GM12878 (cell line): ENCODE measurements at regions not wholly inside any gene's neighbourhood (a gene's known extent, or its start where the extent isn't known, plus 50 kb on each side); places are given as distances from the start of the nearest gene placed in this dataset.

Experiments
- ATAC-seq: fragments of 200-7000 bp; cut with Tn5 transposase; 3 replicates; pipeline ENCODE4 v1.9.1; 2020; ENCODE audit warnings: mild to moderate bottlenecking, moderate library complexity
- BruUV-seq: library from RNA; stranded (reverse); fragments of 400-500 nt; replicated peaks from 2 replicates; lab custom pipeline; 2021; lab: Mats Ljungman, UMichigan
- CTCF ChIA-PET: fragments of 300-600 bp; sonication (Branson Sonifier 250); formaldehyde crosslinking; extraction: SDS; loops from one replicate; lab custom pipeline; 2021; ENCODE audit warnings: inconsistent platforms; lab: Yijun Ruan, JAX
- POLR2A ChIA-PET: fragments of 350-600 bp; formaldehyde crosslinking; extraction: SDS; loops from one replicate; lab custom pipeline; 2021; ENCODE audit warnings: inconsistent platforms; lab: Charles Lee
- RAD21 ChIA-PET: fragments of 300-600 bp; sonication (Branson Sonifier 250); formaldehyde crosslinking; loops from one replicate; lab custom pipeline; 2023; ENCODE audit warnings: antibody characterized with exemption; ENCODE audit not compliant: unreplicated experiment; lab: Charles Lee
- SMC1A ChIA-PET: fragments of 300-600 bp; sonication (Branson Sonifier 250); formaldehyde crosslinking; loops from one replicate; lab custom pipeline; 2023; ENCODE audit not compliant: unreplicated experiment, uncharacterized antibody; lab: Charles Lee
- DNase-seq: peaks from one replicate; pipeline ENCODE4 v3.0.0-alpha.2; 2011; ENCODE audit warnings: low read depth, low spot score
- FAIRE-seq: peaks from 3 replicates; lab custom pipeline; 2011; peaks lifted over from hg19 to GRCh38; lab: Jason Lieb, UNC
- H2AFZ ChIP-seq: 2 replicates; pipeline ENCODE4 v1.6.0; 2011; ENCODE audit warnings: low read depth, low read length, control low read depth; ENCODE audit not compliant: control insufficient read depth
- H3K27ac ChIP-seq: 2 replicates; pipeline ENCODE4 v1.5.1; 2011; ENCODE audit warnings: control low read depth; ENCODE audit not compliant: control insufficient read depth, insufficient read depth
- H3K27me3 ChIP-seq, 2 experiments: replicated peaks in 1 of 2; 2 replicates each; pipeline versions ENCODE4 v1.6.0 to v1.6.1; 2011; ENCODE audit warnings: low read length in 1 of 2; ENCODE audit not compliant: control insufficient read depth in 2 of 2, insufficient read depth in 2 of 2
- H3K36me3 ChIP-seq, 2 experiments: 2 replicates each; pipeline ENCODE4 v1.5.1; 2011; ENCODE audit warnings: low read length in 1 of 2; ENCODE audit not compliant: control insufficient read depth in 2 of 2, insufficient read depth in 2 of 2
- H3K4me1 ChIP-seq: 2 replicates; pipeline ENCODE4 v1.6.1; 2011; ENCODE audit warnings: mild to moderate bottlenecking, low read length, moderate library complexity, mixed read lengths; ENCODE audit not compliant: control insufficient read depth, insufficient read depth
- H3K4me2 ChIP-seq: 2 replicates; pipeline ENCODE4 v1.6.0; 2011; ENCODE audit warnings: control low read depth; ENCODE audit not compliant: control insufficient read depth, insufficient read depth
- H3K4me3 ChIP-seq: fragments of 200-600 bp; sonication (generic); 2 replicates; pipeline ENCODE4 v1.5.1; 2016
- H3K79me2 ChIP-seq: 2 replicates; pipeline ENCODE4 v1.6.0; 2011; ENCODE audit warnings: low read length; ENCODE audit not compliant: control insufficient read depth, insufficient read depth
- H3K9ac ChIP-seq: 2 replicates; pipeline ENCODE4 v1.8.0; 2011; ENCODE audit warnings: low read length, control low read depth, mixed read lengths; ENCODE audit not compliant: control insufficient read depth, insufficient read depth
- H3K9me3 ChIP-seq: replicated peaks from 3 replicates; pipeline ENCODE4 v1.5.1; 2011; ENCODE audit warnings: mild to moderate bottlenecking, low read length; ENCODE audit not compliant: control insufficient read depth, insufficient read depth
- H4K20me1 ChIP-seq: 2 replicates; pipeline ENCODE4 v1.6.0; 2011; ENCODE audit not compliant: control insufficient read depth, insufficient read depth
- ATF3 ChIP-seq: IDR thresholded peaks from 2 replicates; pipeline ENCODE4 v1.6.1; 2011; ENCODE audit warnings: low read depth, mild to moderate bottlenecking, low read length, moderate library complexity, borderline replicate concordance; ENCODE audit errors: extremely low read depth
- CBFB ChIP-seq: IDR thresholded peaks from 2 replicates; pipeline ENCODE4 v1.6.1; 2016; ENCODE audit warnings: antibody characterized with exemption, low read depth
- ETV6 ChIP-seq, 2 experiments: fragments of 450-650 bp in 1 of 2; IDR thresholded peaks in 1 of 2; conservative IDR thresholded peaks in 1 of 2; 2 replicates each; pipeline ENCODE4 v1.6.1; 2014; ENCODE audit warnings: antibody characterized with exemption in 1 of 2, borderline replicate concordance in 1 of 2, low read depth in 1 of 2, mild to moderate bottlenecking in 1 of 2, moderate library complexity in 1 of 2
- FOS ChIP-seq: IDR thresholded peaks from 3 replicates; pipeline ENCODE4 v1.6.1; 2011; ENCODE audit warnings: borderline replicate concordance; ENCODE audit not compliant: insufficient read length; ENCODE audit errors: extremely low read depth
- FOXM1 ChIP-seq: IDR thresholded peaks from 2 replicates; pipeline ENCODE4 v1.6.1; 2012; ENCODE audit warnings: low read depth, mild to moderate bottlenecking, inconsistent platforms, low read length, moderate library complexity
- IRF3 ChIP-seq: fragments of 450-650 bp; IDR thresholded peaks from 2 replicates; pipeline ENCODE4 v1.6.1; 2014; ENCODE audit warnings: mild to moderate bottlenecking
- KLF5 ChIP-seq: fragments of 450-650 bp; IDR thresholded peaks from 2 replicates; pipeline ENCODE4 v1.6.1; 2014; ENCODE audit warnings: mild to moderate bottlenecking; ENCODE audit not compliant: partially characterized antibody
- NR2F1 ChIP-seq: fragments of 450-650 bp; conservative IDR thresholded peaks from 2 replicates; pipeline ENCODE4 v1.6.1; 2017; ENCODE audit warnings: mild to moderate bottlenecking
- RAD51 ChIP-seq: fragments of 450-650 bp; IDR thresholded peaks from 2 replicates; pipeline ENCODE4 v1.6.1; 2016; ENCODE audit warnings: moderate library complexity, mild to moderate bottlenecking, inconsistent platforms
- SREBF2 ChIP-seq: IDR thresholded peaks from 2 replicates; pipeline ENCODE4 v1.6.1; 2012; ENCODE audit warnings: mild to moderate bottlenecking, low read length
- TAF1 ChIP-seq: IDR thresholded peaks from 2 replicates; pipeline ENCODE4 v1.6.1; 2011; ENCODE audit warnings: mild to moderate bottlenecking, low read depth, low read length, borderline replicate concordance
- USF1 ChIP-seq: IDR thresholded peaks from 2 replicates; pipeline ENCODE4 v1.6.1; 2011; ENCODE audit warnings: borderline replicate concordance, low read depth, mild to moderate bottlenecking, moderate library complexity, mixed read lengths, low read length; ENCODE audit not compliant: insufficient read depth; ENCODE audit errors: extremely low read length
- WGBS: methylation state at CpG from one replicate; pipeline ENCODE4 v1.1.6; 2016; ENCODE audit warnings: low lambda C conversion rate; ENCODE audit not compliant: insufficient replicate concordance, insufficient coverage; ENCODE audit errors: missing lambda C conversion rate; 5-methylcytosine and 5-hydroxymethylcytosine counted together
- in situ Hi-C: fragments of 300-500 bp; cut with MboI; formaldehyde crosslinking; loops from 9 replicates; pipeline ENCODE4 v1.14.3; 2018; ENCODE audit warnings: mixed read lengths
- intact Hi-C: fragments of 100-400 bp; cut with micrococcal nuclease; formaldehyde crosslinking; loops from one replicate; pipeline ENCODE4 v1.14.2; 2022; ENCODE audit not compliant: unreplicated experiment

GRCh38 chr3:11924518-11924917 is 77.8 kb upstream of the TAMM41 start:
- H3K27ac ChIP-seq, result no peak overlapping the region
- H3K9ac ChIP-seq, result no peak overlapping the region
- 10% methylated on average over 2 of the region's 2 CpGs for WGBS
- intact Hi-C loops, result no loop called here
- no peaks in the 10 kb centered on the region for H3K4me1 ChIP-seq
- RAD21 ChIA-PET, result no interaction called here
- FAIRE-seq (no peak), ATAC-seq (no peak), DNase-seq (no peak)
- H3K79me2 ChIP-seq, result no peaks in the 10 kb centered on the region
- H3K36me3 ChIP-seq, result no peaks in the 10 kb centered on the region
- no peak overlapping the region for H3K4me3 ChIP-seq
- no peaks in the 10 kb centered on the region for H3K9me3 ChIP-seq
- SMC1A ChIA-PET, result no interaction called here
- no TSS peak for BruUV-seq
- no peak overlapping the region for H2AFZ ChIP-seq
- in situ Hi-C loops, result no loop called here
- POLR2A ChIA-PET, result no interaction called here
- CTCF ChIA-PET, result no interaction called here
- TF ChIP-seq ETV6 (conservative IDR thresholded peaks at IDR 0.05 in 1 of 2, IDR thresholded peaks at IDR 0.05 in 1 of 2; ENCODE audit: borderline replicate concordance in 1 of 2, low read depth in 1 of 2), result no peak
- TF ChIP-seq NR2F1, result no peak
- TF ChIP-seq KLF5, result no peak
- no peaks in the 10 kb centered on the region for H3K27me3 ChIP-seq
- H4K20me1 ChIP-seq, result no peaks in the 10 kb centered on the region
- H3K4me2 ChIP-seq, result no peak overlapping the region

GRCh38 chr3:11928381-11928780 is 75.8 kb upstream of the SYN2 start:
- ChIA-PET RAD21 (no interaction called here), SMC1A (no interaction called here), POLR2A (no interaction called here), CTCF (no interaction called here)
- Histone ChIP-seq H3K4me3 (no peak overlapping the region), H3K4me2 (no peak overlapping the region), H3K9ac (no peak overlapping the region), H4K20me1 (no peaks in the 10 kb centered on the region), H3K79me2 (no peaks in the 10 kb centered on the region), H3K36me3 (no peaks in the 10 kb centered on the region), H3K4me1 (no peaks in the 10 kb centered on the region), H3K9me3 (no peaks in the 10 kb centered on the region), H3K27ac (no peak overlapping the region), H2AFZ (no peak overlapping the region), H3K27me3 (no peaks in the 10 kb centered on the region)
- in situ Hi-C loops (no loop called here), intact Hi-C loops (no loop called here)
- no TSS peak for BruUV-seq
- DNase-seq (no peak), FAIRE-seq (no peak), ATAC-seq (no peak)
- 22% methylated on average over 3 of the region's 3 CpGs for WGBS
- no peak for TF ChIP-seq SREBF2
- TF ChIP-seq FOXM1, result no peak
- TF ChIP-seq IRF3, result no peak
- TF ChIP-seq ATF3, result no peak
- no peak for TF ChIP-seq CBFB
- TF ChIP-seq TAF1, result no peak
- no peak for TF ChIP-seq FOS
- TF ChIP-seq RAD51, result no peak
- TF ChIP-seq USF1, result no peak
